ENCODE measurements at regions not wholly inside any gene's neighbourhood (a gene's known extent, or its start where the extent isn't known, plus 50 kb on each side); places are given as distances from the start of the nearest gene placed in this dataset.

GRCh38 chr5:105536675-105537074 is 1974.1 kb upstream of the NUDT12 start:
- Histone ChIP-seq H3K27me3 (no peaks in the 10 kb centered on the region), H3K27ac (no peak overlapping the region), H3K36me3 (no peaks in the 10 kb centered on the region), H3K4me1 (no peaks in the 10 kb centered on the region), H3K4me3 (no peak overlapping the region), H3K9me3 (replicated peaks) (0 out of 2 replicates have a peak, but pooled peaks cover 1% of the 10 kb centered on the region)
- no peak for DNase-seq

- Histone ChIP-seq H3K9me3 (replicated peaks) (0 out of 2 replicates have a peak, but pooled peaks cover 2% of the 10 kb centered on the region), H3K27me3 (no peaks in the 10 kb centered on the region)
- DNase-seq: no peak
These were observed 1968.2 kb upstream of the NUDT12 start for GRCh38 chr5:105530716-105531261.

GRCh38 chr5:105529851-105530250 is 1967.3 kb upstream of the NUDT12 start:
- Histone ChIP-seq H3K36me3 (no peaks in the 10 kb centered on the region), H3K4me1 (peaks cover 4% of the 10 kb centered on the region), H3K9me3 (replicated peaks) (peaks cover 2% of the 10 kb centered on the region; the same call in 1 of the 2 replicates), H3K4me3 (no peak overlapping the region), H3K27me3 (no peaks in the 10 kb centered on the region), H3K27ac (no peak overlapping the region)
- DNase-seq: no peak

More at GRCh38 chr5:105530716-105531261, 1968.2 kb upstream of the NUDT12 start:
- H3K4me3 ChIP-seq: no peak overlapping the region
- peaks cover 4% of the 10 kb centered on the region for H3K4me1 ChIP-seq
- no peaks in the 10 kb centered on the region for H3K36me3 ChIP-seq
- no peak overlapping the region for H3K27ac ChIP-seq

- Histone ChIP-seq H3K4me3 (no peak overlapping the region), H3K9me3 (replicated peaks) (no peaks in the 10 kb centered on the region), H3K4me1 (no peaks in the 10 kb centered on the region), H3K27me3 (no peaks in the 10 kb centered on the region), H3K36me3 (no peaks in the 10 kb centered on the region), H3K27ac (no peak overlapping the region)
- DNase-seq: no peak
These were observed 1945.9 kb upstream of the NUDT12 start for GRCh38 chr5:105508519-105508918.

- peak; percentile 9 to 35 for DNase-seq
- Histone ChIP-seq H3K9me3 (replicated peaks) (no peaks in the 10 kb centered on the region), H3K27ac (no peak overlapping the region), H3K4me1 (no peaks in the 10 kb centered on the region), H3K36me3 (no peaks in the 10 kb centered on the region), H3K4me3 (no peak overlapping the region), H3K27me3 (no peaks in the 10 kb centered on the region)
These were observed 1944.2 kb upstream of the NUDT12 start for GRCh38 chr5:105506692-105507277.

GRCh38 chr5:105503950-105504349 is 1941.4 kb upstream of the NUDT12 start:
- Histone ChIP-seq H3K36me3 (no peaks in the 10 kb centered on the region), H3K4me1 (no peaks in the 10 kb centered on the region), H3K9me3 (replicated peaks) (no peaks in the 10 kb centered on the region), H3K27ac (no peak overlapping the region), H3K4me3 (no peak overlapping the region), H3K27me3 (no peaks in the 10 kb centered on the region)
- no peak for DNase-seq

GRCh38 chr5:105501315-105501714 is 1938.7 kb upstream of the NUDT12 start:
- H3K27me3 ChIP-seq: no peaks in the 10 kb centered on the region
- peak in 1 of 2 experiments; percentile 13 for DNase-seq
- H3K27ac ChIP-seq: no peak overlapping the region
- no peaks in the 10 kb centered on the region for H3K4me1 ChIP-seq
- H3K4me3 ChIP-seq: no peak overlapping the region
- no peaks in the 10 kb centered on the region for H3K9me3 ChIP-seq (replicated peaks)
- no peaks in the 10 kb centered on the region for H3K36me3 ChIP-seq

GRCh38 chr5:105475401-105475800 is 1912.8 kb upstream of the NUDT12 start:
- H3K36me3 ChIP-seq: no peaks in the 10 kb centered on the region
- no peak overlapping the region for H3K4me3 ChIP-seq
- no peaks in the 10 kb centered on the region for H3K27me3 ChIP-seq
- H3K4me1 ChIP-seq: no peaks in the 10 kb centered on the region
- H3K9me3 ChIP-seq (replicated peaks): no peaks in the 10 kb centered on the region
- no peak overlapping the region for H3K27ac ChIP-seq
- peak; percentile 3 to 36 for DNase-seq

- 0 out of 2 replicates have a peak, but pooled peaks cover 4% of the 10 kb centered on the region for H3K9me3 ChIP-seq (replicated peaks)
- no peaks in the 10 kb centered on the region for H3K27me3 ChIP-seq
- H3K27ac ChIP-seq: no peak overlapping the region
- DNase-seq: no peak
- no peak overlapping the region for H3K4me3 ChIP-seq
- H3K4me1 ChIP-seq: no peaks in the 10 kb centered on the region
- no peaks in the 10 kb centered on the region for H3K36me3 ChIP-seq
These were observed 1899.8 kb upstream of the NUDT12 start for GRCh38 chr5:105462377-105462776.

GRCh38 chr5:105460721-105461120 is 1898.1 kb upstream of the NUDT12 start:
- DNase-seq: no peak
- no peaks in the 10 kb centered on the region for H3K27me3 ChIP-seq
- no peak overlapping the region for H3K27ac ChIP-seq

GRCh38 chr5:105453216-105453807 is 1890.7 kb upstream of the NUDT12 start:
- Histone ChIP-seq H3K27ac (no peak overlapping the region), H3K4me3 (no peak overlapping the region), H3K9me3 (replicated peaks) (peaks cover 7% of the 10 kb centered on the region), H3K4me1 (no peaks in the 10 kb centered on the region), H3K27me3 (no peaks in the 10 kb centered on the region), H3K36me3 (no peaks in the 10 kb centered on the region)
- no peak for DNase-seq

More at GRCh38 chr5:105460721-105461120, 1898.1 kb upstream of the NUDT12 start:
- Histone ChIP-seq H3K9me3 (replicated peaks) (0 out of 2 replicates have a peak, but pooled peaks cover 4% of the 10 kb centered on the region), H3K4me1 (no peaks in the 10 kb centered on the region), H3K36me3 (no peaks in the 10 kb centered on the region), H3K4me3 (no peak overlapping the region)

- Histone ChIP-seq H3K4me1 (no peaks in the 10 kb centered on the region), H3K4me3 (no peak overlapping the region), H3K9me3 (replicated peaks) (peaks cover 7% of the 10 kb centered on the region), H3K27me3 (no peaks in the 10 kb centered on the region), H3K27ac (no peak overlapping the region), H3K36me3 (no peaks in the 10 kb centered on the region)
- no peak for DNase-seq
These were observed 1885.7 kb upstream of the NUDT12 start for GRCh38 chr5:105448271-105448670.

GRCh38 chr5:105430516-105430915 is 1867.9 kb upstream of the NUDT12 start:
- no peak for DNase-seq

GRCh38 chr5:105428451-105429380 is 1866.1 kb upstream of the NUDT12 start:
- no peaks in the 10 kb centered on the region for H3K9me3 ChIP-seq (replicated peaks)
- no peaks in the 10 kb centered on the region for H3K36me3 ChIP-seq
- no peaks in the 10 kb centered on the region for H3K4me1 ChIP-seq
- no peak overlapping the region for H3K4me3 ChIP-seq
- no peaks in the 10 kb centered on the region for H3K27me3 ChIP-seq
- no peak for DNase-seq
- no peak overlapping the region for H3K27ac ChIP-seq

More at GRCh38 chr5:105430516-105430915, 1867.9 kb upstream of the NUDT12 start:
- Histone ChIP-seq H3K4me3 (no peak overlapping the region), H3K4me1 (no peaks in the 10 kb centered on the region), H3K36me3 (no peaks in the 10 kb centered on the region), H3K27me3 (no peaks in the 10 kb centered on the region), H3K27ac (no peak overlapping the region), H3K9me3 (replicated peaks) (no peaks in the 10 kb centered on the region)

- 0 out of 2 replicates have a peak, but pooled peaks cover 7% of the 10 kb centered on the region for H3K9me3 ChIP-seq (replicated peaks)
- H3K4me3 ChIP-seq: no peak overlapping the region
- no peaks in the 10 kb centered on the region for H3K36me3 ChIP-seq
- no peaks in the 10 kb centered on the region for H3K27me3 ChIP-seq
- no peaks in the 10 kb centered on the region for H3K4me1 ChIP-seq
- H3K27ac ChIP-seq: no peak overlapping the region
- DNase-seq: peak in 1 of 2 experiments; percentile 11
These were observed 1851.5 kb upstream of the NUDT12 start for GRCh38 chr5:105414067-105414466.

All from SJCRH30 (cell line).